ENCODE measurements at regions not wholly inside any gene's neighbourhood (a gene's known extent, or its start where the extent isn't known, plus 50 kb on each side); places are given as distances from the start of the nearest gene placed in this dataset.
A peak's percentile ranks its signal among the peaks of the same experiment; 100 is the strongest.

DNA sequence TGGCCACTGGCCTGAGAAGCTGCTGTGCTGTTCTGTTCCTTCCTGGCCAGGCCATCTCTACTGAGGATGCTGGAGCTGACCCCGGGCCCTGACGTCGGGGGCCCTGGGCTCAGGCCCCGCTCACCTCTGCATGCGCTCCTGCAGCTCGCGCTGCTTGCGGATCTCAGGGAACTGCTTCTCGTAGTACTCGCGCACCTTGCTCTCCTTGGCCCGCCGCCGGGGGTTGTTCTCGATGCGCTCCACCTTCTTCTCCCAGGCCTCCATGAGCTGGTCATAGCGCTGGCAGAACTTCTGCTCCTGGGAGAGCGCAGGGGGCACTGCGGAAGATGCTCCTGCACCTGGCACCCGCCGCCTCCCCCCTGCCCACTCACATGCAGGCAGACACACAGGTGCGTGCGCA, 135.6 kb downstream of the RFLNA start:
- no peak for DNase-seq

DNA sequence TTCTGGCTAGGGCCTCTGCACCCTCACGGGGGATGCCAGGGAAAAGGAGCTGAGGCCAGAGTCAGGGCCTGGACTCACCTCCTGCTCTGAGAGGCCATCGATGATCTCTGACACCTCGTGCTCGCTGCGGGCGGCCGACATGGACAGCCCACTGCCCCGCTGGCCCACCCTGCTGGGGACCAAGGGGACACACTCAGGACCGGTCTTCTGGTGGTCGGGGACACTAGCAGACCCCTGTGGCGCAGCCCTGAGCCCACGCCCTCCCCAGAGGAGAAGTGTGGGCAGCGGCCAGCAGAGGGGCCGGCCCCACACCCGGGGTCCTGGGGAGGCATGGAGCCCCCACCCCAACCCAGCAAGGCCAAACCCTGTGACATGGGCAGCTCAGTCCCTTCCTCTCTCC, 134.6 kb downstream of the RFLNA start:
- DNase-seq = no peak

DNA sequence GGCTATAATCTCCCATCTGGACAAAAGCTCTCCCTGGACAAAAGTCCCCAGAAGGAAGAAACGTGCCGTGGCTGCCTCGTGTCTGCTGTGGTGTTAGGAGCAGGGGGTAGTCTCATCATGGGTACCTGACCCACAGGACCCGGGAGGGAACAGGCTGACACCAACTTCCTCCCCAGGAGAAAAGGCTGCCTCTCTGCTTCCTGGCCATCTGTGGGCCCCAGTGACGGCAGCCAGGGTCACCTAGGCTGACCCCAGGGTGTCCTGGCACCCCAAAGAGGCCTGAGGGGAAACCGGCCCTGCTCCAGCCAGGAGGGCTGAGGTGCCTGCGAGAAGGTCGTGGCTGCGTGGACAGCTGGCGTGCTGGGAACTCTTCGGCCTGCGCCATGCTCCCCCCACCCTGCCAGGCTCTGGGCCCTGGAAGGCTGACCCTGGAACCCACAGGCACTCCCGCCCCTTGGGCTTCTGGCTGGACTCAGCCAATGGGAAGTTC, 133.9 kb downstream of the RFLNA start:
- DNase-seq = no peak

DNA sequence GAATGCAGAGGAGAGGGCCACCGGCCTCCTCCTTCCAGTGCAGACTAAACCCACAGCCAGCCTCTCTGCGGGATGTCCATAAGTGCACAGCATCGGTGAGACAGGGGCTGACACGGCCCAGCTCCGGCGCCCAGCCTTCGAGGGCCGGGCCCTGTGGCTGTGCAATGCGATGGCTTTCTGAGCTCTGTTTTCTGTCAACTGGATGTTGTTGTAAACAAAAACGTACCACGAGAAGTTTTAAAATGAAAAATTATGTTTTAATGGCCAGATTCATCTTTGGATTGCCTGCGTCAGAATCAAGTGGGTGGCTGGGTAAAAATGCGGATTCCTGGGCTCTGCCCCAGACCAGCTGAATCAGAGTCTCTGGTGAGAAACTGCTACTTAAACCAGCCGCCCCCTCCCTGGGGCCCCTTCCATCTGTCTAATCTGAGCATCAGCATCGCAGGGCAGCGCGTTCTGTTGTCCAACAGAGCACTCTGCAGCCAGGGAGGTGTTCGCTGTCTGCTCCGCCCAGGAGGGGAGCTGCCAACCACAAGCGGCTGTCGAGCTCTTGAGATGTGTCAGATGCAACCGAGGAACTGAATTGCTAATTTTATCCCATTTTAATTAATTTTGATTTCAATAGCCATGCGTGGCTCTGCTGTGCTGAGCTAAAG, 133.4 kb downstream of the RFLNA start:
- DNase-seq = no peak

DNA sequence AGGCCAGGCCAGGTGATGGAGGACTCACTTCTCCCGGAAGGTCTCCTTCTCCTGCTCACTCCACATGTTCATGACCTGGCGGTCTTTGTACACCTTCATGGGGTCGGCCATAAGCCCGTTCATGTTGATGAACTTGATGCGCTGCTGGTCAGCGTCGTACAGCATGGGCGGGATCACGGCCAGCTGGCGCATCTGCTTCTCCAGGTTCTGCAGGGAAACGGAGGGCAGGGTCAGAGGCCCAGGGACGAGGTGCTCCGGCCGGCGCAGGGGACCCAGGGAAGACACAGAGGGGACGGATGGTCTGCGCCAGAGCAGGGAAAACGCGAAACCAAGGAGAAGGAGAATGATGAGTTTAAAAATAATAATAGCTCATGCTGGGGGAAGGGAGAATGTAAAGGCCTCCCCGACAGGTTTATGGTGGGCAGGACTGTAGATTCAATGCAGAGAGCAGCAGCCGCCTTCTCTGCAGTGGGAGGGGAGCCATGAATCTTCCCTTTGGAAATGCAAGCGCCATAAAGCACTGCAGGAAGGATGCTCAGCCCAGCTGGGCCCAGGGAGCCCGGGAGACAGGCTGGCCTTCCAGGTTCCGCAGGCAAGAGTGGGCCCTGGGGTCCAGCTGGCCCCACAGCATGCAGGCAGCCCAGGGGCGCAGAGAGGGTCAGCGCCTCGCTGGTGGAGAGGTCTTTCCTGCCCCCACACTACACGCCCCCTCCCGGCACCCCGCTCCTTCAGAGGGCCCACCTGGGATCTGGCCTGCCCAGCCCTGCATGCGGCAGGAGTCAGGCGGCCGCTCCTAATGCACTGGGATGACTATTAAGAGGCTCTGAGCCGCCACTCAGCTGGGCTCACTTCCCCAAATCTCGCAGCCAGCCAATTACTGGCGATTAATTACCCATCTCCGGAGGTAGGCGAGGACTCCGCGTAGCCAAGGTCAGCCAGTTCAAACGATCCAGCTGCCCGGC, 132.0 kb downstream of the RFLNA start:
- no peak for DNase-seq

DNA sequence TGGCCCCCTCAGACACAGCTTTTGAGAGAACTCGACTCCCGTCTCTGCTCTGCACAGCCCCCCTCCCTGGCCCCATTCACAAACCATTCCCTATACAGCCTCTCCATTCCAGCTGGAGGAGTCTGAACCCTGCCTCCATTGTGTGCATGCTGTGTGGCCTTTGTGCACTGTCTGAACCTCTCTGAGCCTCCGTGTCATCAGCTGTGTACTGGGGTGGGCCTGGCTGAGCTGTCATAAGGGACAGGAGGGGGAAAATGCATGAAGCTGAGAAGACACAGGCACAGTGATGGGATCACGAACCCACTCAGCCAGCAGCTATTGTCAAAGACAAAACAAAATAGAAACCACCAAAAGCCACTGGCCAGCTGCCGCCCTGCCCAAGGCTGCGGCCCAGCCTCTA, 130.8 kb downstream of the RFLNA start:
- DNase-seq = no peak

DNA sequence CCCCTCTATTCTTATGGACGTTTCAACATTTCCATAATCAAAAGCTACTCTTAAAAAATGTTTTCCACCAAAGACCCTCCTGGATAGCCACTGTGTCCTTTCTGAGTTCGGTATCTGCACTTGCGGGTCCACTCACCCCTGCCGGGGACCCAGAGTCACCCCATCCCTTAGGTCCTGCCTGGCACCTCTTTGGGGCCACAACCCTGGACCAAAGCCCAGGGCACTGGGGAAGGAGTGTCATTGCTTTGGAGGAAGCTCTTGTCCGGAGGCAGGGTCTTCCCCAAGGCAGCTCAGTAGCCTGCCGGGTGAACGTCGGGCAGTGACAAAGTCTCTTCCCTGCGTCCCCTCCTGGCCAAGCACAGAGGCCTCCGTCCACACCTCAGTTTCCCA, 129.6 kb downstream of the RFLNA start:
- no peak for DNase-seq

DNA sequence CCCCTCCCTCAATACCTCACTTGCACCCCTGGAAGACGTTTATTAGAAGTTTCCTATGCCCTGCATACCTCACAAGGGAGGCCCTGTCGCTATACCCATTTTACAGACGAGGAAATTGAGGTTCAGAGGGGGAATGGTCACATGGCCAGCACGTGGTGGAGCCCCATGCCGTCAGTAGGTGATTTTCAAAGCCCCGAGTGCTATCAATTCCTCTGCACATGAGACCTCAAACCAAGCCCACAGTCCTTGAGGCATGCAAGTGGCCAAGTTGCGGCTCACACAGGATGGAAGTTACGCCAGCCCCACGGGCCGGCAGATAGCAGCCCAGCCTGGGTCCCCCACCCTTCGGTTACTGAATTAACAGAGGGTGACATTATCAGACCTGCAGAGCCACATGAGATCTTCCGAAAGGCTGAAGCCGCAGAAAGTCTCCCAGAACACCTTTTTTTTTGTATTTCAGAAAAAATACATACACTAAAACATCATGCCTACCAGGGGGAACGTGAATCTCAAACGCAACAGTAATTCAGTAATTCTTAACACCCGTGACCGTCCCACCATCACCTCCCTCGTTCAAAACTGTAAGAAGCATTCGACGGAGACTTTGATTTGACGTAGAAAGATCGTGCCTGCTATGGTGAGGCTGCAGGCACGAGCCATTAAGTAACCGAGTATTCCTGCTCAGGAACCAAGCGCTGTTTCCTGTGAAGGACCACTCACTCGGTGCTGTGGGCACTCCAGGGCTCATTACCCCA, 129.0 kb downstream of the RFLNA start:
- DNase-seq = no peak

DNA sequence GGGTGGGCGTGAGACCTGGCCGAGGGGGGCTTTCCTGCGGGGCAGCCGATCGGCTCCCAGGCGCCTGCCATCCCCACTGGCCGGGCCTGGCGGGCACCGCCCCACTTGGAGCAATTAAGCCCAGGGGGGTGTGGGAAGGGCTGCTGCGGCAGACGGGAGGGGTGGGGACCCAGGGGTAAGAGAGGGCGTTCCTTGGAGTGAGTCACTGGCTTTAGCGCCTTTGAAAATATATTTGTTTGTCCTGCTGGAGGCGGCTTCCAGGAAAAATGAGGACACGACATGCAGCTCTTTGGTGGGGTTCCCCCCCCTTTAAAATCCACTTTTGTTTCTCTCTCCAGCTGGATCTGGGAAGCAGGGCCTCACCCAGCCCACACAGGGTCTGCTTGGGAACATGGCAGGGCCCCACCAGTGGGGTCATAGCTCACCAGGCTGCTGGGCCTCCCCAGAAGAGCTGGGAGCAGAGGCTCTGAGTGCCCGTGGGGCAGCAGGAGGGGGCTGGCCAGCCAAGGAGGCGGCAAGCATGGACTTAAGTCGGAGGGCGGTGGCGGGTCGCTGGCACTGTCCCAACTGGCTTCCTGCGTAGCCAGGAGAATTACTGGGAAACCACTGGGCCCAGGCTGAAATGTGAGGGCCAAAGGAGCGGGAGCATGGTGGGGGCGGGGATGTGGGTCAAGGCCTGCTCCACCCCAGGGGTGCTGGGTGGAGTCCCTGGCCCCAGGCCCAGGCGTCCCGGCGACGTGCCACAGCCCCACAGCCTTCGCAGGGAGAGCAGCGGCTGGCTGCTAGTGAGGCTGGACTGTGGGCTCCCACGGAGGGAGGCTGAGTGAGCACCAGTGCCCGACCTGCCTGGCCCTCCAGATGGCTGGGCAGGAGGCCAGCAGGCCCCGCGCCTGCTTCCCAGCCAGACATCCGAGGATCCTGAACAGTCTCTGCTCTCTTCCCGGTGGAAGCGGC, 128.0 kb downstream of the RFLNA start:
- peak; percentile 82 for DNase-seq

DNA sequence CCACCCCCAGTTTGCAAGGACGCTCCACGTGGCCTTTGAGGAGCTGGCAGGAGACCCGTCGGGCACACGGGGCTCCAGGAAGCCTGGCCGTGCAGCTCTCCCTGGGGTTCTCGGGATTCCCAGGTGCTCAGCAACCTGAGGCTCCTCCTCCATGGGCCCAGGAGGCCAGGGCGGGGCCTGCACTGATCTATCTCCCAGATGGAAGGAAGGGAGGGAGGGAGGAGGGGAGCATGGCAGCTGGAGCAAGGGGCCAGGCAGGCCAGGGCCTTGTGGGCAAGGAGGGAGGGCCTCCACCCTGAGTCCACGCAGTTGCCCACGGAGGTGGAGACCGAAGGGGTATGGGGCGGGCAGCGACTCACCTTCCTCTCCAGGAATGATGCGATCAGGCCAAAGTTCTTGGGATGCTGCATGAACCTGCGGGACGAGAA, 127.3 kb downstream of the RFLNA start:
- DNase-seq = no peak

DNA sequence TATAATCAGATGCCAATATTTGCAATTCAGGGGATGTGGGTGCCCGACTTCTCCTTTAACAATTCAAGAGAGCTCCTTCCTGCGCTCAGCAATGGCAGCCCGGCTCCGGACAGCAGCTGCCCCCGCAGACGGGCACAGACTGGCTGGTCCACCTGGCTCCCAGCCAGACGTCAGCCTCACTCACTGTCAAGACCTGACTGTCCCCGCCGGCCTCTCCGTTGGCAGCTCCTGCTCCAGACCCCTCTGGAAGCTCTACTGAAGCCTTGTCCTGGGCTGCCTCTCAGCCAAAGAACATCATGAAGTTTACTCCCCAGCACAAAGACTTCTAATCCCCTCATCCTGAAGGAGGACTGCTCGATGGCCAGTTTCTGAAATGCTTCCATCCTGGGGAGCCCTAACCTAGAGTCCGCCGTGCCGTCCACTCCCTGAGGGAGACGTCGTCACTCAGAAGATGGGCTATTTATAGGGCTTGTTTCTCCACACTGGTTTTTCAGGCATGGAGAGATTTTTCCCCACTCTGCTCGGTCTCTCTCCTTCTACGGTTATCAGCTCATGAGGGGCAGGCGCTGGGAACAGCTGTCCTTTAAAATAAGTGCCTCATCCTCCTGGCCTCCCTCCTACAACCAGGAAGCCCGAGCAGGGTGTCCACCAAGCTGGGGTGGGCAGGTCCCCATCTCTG, 126.2 kb downstream of the RFLNA start:
- no peak for DNase-seq

DNA sequence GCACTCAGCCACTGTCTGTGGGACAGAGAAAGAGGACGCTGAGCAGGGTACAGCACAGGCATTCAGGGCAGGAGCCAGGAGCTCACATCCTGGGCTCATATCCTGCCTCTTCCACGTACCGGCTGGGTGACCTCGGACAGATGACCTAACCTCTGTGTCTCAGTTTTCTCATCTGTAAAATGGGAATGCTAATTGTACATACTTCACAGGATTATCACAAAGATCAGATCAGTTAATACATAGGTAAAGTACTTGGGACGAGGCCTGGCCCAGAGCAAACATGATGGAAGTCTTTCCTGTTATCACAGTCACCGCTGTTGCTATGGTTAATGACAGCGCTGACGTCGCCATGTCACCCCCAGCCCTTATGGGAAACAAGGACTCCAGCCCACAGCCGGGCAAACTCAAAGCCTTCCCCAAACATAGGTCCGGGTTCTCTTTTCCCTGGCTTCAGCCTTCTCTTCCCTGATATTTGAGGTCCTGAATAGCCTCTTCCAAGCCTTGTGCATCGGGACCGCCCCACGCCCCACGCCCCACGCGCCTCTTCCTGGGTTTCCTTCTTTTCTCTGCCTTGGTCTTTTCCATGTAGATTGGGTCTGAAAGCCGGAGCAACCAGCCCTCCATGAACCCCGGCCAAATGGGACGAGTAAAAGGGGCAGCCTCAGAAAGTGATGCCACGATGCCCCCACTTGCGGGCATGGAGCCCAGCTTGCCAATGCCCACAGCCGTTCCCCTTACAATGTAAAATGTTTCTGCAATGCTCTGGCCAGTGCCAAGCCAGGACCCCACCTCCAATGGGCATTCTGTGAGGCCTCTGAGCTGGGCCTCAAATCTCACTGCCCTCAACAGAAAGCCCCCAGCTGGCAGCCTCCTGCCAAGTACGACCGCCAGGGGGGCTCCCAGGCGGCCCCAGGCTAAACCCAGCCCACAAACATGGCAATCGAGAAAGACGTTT, 125.4 kb downstream of the RFLNA start:
- DNase-seq = no peak

DNA sequence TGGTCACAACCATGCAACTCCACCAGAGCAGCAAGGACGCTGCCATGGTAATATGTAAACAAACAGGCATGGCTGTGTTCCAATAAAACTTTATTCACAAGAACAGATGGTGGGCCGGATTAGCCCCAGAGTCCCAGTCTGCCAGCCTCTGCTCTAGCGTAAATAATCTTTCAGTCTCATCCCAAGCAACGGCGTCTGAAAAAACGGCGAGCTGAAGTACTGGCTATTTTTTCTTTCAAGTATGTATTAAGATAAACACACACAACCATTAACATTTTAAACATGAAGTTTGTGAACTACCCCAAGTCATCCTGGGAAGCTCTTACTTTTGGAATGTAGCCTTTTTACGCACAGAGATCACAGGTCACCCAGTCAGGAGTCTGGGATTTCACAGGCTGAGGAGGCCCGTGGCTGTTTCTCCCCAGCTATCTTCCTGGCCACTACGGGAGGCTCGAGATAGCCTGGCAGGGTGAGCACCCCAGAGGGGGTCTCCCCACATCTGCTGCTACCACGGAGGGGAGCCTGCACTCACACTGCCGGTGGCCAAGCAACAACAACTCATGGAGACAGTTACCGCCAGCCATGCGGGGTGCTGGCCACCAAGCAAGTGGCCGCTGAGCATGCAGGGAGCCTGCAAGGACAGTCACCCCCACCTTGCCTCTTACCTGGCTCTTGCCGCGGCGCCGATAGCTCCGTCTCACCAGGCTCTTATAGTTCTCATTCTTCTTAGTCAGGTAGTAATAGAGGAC, 124.6 kb downstream of the RFLNA start:
- no peak for DNase-seq

DNA sequence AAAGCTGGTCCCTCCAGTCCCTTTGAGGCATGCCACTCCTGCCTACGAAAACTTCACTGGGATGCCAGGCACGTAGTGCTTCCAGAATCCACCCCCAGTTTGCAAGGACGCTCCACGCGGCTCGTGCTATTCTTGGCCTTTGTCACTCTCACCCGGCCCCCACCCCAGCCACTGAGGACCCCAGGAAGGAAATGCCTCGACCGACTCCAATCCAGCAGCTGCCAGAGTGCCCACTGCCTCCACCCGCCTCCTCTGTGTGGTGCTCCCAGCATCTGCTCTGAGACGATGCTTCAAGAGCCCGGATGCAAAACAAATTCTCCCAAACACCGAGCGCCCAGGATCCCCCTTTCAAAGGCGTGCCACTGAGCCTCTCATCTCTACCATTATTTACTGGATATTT, 123.9 kb downstream of the RFLNA start:
- no peak for DNase-seq

DNA sequence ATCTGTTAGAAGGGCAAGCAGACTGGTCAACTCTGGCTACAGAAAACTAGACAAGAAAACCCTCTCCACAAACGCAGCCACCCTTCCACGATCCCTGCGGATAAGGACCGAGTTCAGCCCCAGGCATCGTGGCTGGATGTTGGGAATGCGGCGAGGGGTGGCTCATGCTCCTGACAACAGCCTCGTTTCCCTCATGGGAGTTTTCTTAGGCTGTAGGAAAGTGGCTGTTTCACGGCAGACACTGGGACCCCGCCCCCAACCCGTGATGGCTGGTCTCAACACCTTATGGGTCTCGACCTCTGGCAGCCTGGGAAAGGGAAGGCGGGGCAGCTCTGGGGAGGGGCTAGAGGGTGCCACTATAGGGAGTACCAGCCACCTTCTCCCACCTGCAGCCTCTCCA, 123.3 kb downstream of the RFLNA start:
- no peak for DNase-seq

DNA sequence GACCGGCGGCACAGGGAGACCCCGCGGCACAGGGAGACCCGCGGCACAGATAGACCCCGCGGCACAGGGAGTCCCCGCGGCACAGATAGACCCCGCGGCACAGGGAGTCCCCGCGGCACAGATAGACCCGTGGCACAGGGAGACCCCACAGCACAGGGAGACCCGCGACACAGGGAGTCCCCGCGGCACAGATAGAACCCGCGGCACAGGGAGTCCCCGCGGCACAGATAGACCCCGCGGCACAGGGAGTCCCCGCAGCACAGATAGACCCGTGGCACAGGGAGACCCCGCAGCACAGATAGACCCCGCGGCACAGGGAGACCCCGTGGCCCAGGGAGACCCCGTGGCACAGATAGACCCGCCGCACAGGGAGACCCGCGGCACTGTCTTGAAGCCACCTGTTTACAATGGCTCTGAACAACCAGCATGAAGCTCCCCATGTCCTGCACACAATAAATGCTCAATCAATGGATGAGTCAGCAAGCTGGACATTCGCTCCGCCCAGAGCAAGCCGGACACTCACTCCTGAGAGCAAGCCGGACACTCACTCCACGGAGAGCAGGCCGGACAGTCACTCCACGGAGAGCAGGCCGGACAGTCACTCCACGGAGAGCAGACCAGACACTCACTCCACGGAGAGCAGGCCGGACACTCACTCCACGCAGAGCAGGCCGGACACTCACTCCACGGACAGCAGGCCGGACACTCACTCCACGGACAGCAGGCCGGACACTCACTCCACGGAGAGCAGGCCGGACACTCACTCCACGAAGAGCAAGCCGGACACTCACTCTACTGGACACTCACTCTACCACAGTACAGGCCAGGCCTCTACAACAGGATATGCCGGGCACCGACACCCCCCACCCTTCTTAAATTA, 121.9 kb downstream of the RFLNA start:
- DNase-seq = no peak

DNA sequence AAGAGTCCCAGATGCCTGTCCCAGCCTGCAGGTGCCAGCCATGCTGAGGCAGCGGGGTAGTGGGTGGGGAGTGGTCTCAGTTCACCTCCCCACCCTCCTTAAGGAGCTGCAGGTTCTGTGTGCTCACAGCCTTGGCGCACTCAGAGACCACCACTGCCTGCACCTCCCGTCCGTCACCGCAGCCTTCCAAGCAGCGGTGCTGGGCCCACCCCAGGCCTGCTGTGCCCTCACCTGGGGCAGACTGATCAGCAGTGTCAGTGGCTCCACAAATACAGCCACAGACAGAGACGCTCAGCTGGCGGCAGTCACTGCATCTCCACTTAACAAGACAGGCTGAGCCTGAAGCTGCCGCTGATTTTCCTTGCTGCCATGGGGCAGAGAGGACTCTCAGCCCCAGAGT, 120.2 kb downstream of the RFLNA start:
- no peak for DNase-seq

DNA sequence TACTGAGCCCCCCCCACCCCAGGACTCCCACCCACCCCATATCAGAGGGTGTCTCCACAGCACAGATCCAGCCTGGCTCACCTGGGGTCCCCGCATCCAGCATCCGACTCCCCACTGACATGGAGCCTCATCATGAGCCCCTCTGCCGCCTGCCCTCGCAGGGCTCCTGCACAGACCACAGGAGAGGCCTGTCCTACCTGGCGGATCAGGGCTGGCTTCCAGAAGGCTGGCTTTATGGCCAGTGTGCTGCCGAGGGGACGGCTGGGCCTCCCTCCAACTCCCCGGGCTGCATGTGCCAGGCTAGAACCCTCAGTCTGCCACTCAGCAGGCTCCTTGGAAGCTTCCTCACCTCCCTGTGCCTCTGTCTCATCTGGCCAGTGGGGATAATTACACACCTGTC, 119.0 kb downstream of the RFLNA start:
- DNase-seq = no peak

Measured in renal pelvis (tissue), 1 donor.